Gastrocnemius medialis (tissue), 4 donors: ENCODE measurements at regions not wholly inside any gene's neighbourhood (a gene's known extent, or its start where the extent isn't known, plus 50 kb on each side); places are given as distances from the start of the nearest gene placed in this dataset.

Experiments used
- ATAC-seq, 2 donors: fragments of 150-250 bp; one replicate each; pipeline ENCODE4 v1.9.1; 2016
- DNase-seq, 2 donors: peaks; one replicate each; pipeline ENCODE4 v3.0.0-alpha.2; 2019
- H3K27ac ChIP-seq, 4 donors: fragments of 200-600 bp; sonication (generic); 1 replicate in 1 of 4; 2 replicates in 3 of 4; pipeline ENCODE4 v1.5.1; 2016 to 2018; ENCODE audit warnings: mild to moderate bottlenecking in 2 of 4, moderate library complexity in 1 of 4
- H3K27me3 ChIP-seq, 3 donors: fragments of 200-600 bp; sonication (generic) in 2 of 3; 1 replicate in 1 of 3; 2 replicates in 2 of 3; pipeline versions ENCODE4 v1.5.1 to v1.6.0; 2016 to 2019; ENCODE audit warnings: mild to moderate bottlenecking in 1 of 3, moderate library complexity in 1 of 3
- H3K36me3 ChIP-seq, 2 donors: fragments of 200-600 bp; sonication (generic) in 1 of 2; one replicate each; pipeline ENCODE4 v1.5.1; 2017 to 2018
- H3K4me1 ChIP-seq, 2 donors: fragments of 200-600 bp; sonication (generic) in 1 of 2; one replicate each; pipeline ENCODE4 v1.5.1; 2016 to 2017; ENCODE audit warnings: mild to moderate bottlenecking in 2 of 2
- H3K4me3 ChIP-seq, 4 donors: fragments of 200-600 bp; sonication (generic) in 3 of 4; 1 replicate in 1 of 4; 2 replicates in 3 of 4; pipeline ENCODE4 v1.5.1; 2016 to 2019; ENCODE audit warnings: mild to moderate bottlenecking in 2 of 4
- H3K9me3 ChIP-seq, 3 donors: fragments of 200-600 bp; sonication (generic) in 2 of 3; 1 replicate in 1 of 3; 2 replicates in 2 of 3; pipeline ENCODE4 v1.5.1; 2016 to 2019
- POLR2A ChIP-seq, 2 donors: fragments of 450-650 bp; IDR thresholded peaks; one replicate each; pipeline ENCODE4 v1.6.1; 2017; ENCODE audit warnings: antibody characterized with exemption in 2 of 2, mild to moderate bottlenecking in 2 of 2, moderate library complexity in 2 of 2
- in situ Hi-C, 4 donors: fragments of 200-750 bp; cut with MboI; loops; one replicate each; pipeline versions ENCODE4 v1.15.0 to v1.8.0; 2017; ENCODE audit warnings: low sequenced_read_pairs in 4 of 4
- intact Hi-C: fragments of 100-400 bp; cut with DNase I; formaldehyde crosslinking; loops from one replicate; pipeline ENCODE4 v1.15.1; 2023; ENCODE audit warnings: low total_unique reads
- TF ChIP-seq, protein P1 (sequence below), 5 experiments: fragments of 450-650 bp in 3 of 5; fragments of 200-600 bp in 2 of 5; sonication (generic) in 2 of 5; IDR thresholded peaks in 4 of 5; conservative IDR thresholded peaks in 1 of 5; 1 replicate in 4 of 5; 2 replicates in 1 of 5; pipeline ENCODE4 v1.5.1; 2016 to 2019; ENCODE audit warnings: antibody characterized with exemption in 5 of 5, mild to moderate bottlenecking in 3 of 5, moderate library complexity in 3 of 5

DNA sequence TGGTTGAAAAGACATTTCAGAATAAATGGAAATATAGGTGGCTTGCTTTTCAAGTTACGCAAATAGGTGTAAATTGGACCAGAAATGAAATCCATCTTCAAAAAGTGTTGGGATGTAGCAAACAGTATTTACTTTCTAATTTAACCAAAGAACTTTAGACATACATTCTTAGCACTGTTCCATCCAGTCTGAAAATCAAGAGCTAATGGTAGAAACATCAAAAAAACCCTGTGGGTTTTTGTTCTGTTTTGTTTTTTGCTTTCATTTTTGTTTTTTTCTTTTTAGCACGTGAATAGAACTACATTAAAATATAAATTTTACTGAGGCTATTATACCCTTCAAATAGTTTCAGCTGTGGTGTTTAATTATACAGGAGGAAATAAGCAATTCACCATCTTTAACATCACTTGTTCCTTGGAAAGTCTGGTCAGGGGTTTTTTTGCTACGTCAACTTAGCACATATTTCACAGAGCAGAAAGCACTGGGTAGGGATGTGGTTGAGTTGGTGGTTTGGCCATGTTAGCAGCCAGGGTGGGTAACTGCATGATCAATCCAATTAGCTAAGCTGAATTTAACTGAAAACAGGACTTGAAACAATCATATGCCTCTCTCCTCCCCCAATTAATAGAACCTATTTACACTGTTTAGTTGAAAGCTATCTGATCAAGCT is 275.4 kb upstream of the PFKP start:
- ATAC-seq, result no peak
- H3K27ac ChIP-seq, result no peak overlapping the region
- H3K4me1 ChIP-seq, result no peaks in the 10 kb centered on the region
- in situ Hi-C loops (no loop called here), intact Hi-C loops (no loop called here)
- H3K4me3 ChIP-seq, result no peak overlapping the region
- DNase-seq, result no peak
- no peaks in the 10 kb centered on the region for H3K36me3 ChIP-seq
- TF ChIP-seq, protein P1, sequence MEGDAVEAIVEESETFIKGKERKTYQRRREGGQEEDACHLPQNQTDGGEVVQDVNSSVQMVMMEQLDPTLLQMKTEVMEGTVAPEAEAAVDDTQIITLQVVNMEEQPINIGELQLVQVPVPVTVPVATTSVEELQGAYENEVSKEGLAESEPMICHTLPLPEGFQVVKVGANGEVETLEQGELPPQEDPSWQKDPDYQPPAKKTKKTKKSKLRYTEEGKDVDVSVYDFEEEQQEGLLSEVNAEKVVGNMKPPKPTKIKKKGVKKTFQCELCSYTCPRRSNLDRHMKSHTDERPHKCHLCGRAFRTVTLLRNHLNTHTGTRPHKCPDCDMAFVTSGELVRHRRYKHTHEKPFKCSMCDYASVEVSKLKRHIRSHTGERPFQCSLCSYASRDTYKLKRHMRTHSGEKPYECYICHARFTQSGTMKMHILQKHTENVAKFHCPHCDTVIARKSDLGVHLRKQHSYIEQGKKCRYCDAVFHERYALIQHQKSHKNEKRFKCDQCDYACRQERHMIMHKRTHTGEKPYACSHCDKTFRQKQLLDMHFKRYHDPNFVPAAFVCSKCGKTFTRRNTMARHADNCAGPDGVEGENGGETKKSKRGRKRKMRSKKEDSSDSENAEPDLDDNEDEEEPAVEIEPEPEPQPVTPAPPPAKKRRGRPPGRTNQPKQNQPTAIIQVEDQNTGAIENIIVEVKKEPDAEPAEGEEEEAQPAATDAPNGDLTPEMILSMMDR (IDR thresholded peaks at IDR 0.05 in 4 of 5, conservative IDR thresholded peaks at IDR 0.05 in 1 of 5), result no peak
- no peaks in the 10 kb centered on the region for H3K9me3 ChIP-seq
- no peaks in the 10 kb centered on the region for H3K27me3 ChIP-seq

DNA sequence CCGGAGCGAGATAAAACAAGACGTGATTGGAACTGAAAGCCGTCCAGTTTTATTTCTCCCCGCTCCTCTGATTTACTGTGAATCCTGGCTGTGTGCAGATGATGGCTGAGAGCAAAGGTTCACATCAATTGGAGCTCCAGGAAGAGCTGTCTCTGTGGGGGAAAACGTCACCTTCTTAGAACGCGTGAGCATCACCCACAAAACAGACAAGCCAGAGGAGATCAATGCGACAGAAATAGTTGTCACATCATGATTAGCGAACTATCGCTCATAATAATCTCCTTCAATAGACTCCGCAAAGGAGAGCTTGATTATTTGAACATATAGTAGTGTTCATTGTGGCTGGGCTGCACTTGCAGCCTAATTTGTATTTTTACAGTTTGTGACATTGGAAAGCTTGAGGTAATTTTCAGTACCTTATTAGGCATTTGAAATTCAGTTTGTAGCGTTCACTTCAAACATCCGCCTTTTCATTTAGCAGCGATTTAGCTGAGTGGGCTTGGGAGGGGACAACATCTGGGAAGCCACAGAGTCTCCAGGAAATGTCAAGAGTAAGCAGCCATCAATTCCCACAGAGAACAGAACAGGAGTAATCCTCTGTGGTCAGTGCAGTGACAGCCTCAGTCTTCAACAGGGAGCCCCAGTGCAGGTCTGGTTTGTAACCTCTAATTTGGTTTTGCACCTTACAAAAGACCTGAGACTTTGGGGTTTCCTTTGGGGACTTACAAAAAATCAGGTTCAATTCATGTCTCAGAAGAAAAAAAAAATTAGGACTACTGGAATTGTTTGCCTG is 276.8 kb upstream of the PFKP start:
- in situ Hi-C loops (no loop called here), intact Hi-C loops (no loop called here)
- H3K27ac ChIP-seq, result no peak overlapping the region
- H3K4me3 ChIP-seq, result no peak overlapping the region
- H3K36me3 ChIP-seq, result no peaks in the 10 kb centered on the region
- TF ChIP-seq POLR2A (IDR thresholded peaks at IDR 0.05), result no peak
- TF ChIP-seq, protein P1 (IDR thresholded peaks at IDR 0.05 in 4 of 5, conservative IDR thresholded peaks at IDR 0.05 in 1 of 5), result no peak
- no peaks in the 10 kb centered on the region for H3K9me3 ChIP-seq
- ATAC-seq (no peak), DNase-seq (no peak)
- H3K27me3 ChIP-seq, result no peaks in the 10 kb centered on the region
- no peaks in the 10 kb centered on the region for H3K4me1 ChIP-seq

DNA sequence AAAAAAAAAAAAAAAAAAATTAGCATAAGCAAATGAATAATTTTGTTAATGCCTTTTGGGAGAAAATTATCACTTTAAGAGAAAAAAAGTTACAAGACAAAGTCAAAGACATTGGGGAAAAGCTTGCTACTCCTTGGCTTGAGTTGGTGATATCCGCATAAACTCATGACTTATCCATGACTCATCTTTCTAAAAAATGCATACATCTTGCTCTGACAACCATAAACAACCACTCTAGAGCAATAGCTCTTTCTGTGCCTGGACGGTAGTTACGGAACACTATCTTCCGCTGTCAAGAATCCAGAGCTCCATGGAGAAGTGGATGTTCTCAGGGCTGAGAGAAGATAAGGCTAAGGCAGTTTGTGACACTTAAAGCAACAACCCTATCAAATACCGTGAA is 281.1 kb upstream of the PFKP start:
- ATAC-seq, result no peak
- Histone ChIP-seq H3K4me3 (no peak overlapping the region), H3K4me1 (no peaks in the 10 kb centered on the region), H3K36me3 (no peaks in the 10 kb centered on the region), H3K27ac (no peak overlapping the region), H3K27me3 (no peaks in the 10 kb centered on the region), H3K9me3 (no peaks in the 10 kb centered on the region)
- in situ Hi-C loops (no loop called here), intact Hi-C loops (no loop called here)
- no peak for TF ChIP-seq POLR2A (IDR thresholded peaks at IDR 0.05)
- TF ChIP-seq, protein P1 (IDR thresholded peaks at IDR 0.05 in 4 of 5, conservative IDR thresholded peaks at IDR 0.05 in 1 of 5), result no peak
- no peak for DNase-seq

DNA sequence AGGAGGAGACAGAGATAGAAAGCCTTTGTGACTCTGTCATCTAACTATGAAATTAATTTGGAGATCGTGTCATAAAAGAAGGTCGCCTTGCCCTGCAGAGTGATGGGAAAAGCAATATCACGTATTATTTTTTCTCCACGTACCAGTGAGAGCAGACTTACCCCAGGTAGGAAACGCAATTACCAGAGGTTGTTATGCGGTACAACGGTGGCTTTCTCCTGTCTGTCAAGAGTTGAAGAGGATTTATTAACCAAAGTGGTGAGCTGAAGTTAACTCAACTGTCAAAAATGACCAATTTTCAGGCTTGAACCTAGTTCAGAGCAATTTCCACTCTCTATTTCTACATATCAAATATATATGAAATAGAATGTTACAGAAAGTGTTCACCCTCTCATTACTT is 282.6 kb upstream of the PFKP start:
- intact Hi-C loops (no loop called here), in situ Hi-C loops (no loop called here)
- Histone ChIP-seq H3K27ac (no peak overlapping the region), H3K27me3 (no peaks in the 10 kb centered on the region), H3K4me1 (no peaks in the 10 kb centered on the region), H3K36me3 (no peaks in the 10 kb centered on the region), H3K9me3 (no peaks in the 10 kb centered on the region), H3K4me3 (no peak overlapping the region)
- no peak for ATAC-seq
- DNase-seq, result no peak
- TF ChIP-seq, protein P1 (IDR thresholded peaks at IDR 0.05 in 4 of 5, conservative IDR thresholded peaks at IDR 0.05 in 1 of 5), result no peak
- no peak for TF ChIP-seq POLR2A (IDR thresholded peaks at IDR 0.05)
